GM12892 (cell line): ENCODE measurements at regions not wholly inside any gene's neighbourhood (a gene's known extent, or its start where the extent isn't known, plus 50 kb on each side); places are given as distances from the start of the nearest gene placed in this dataset.

ENCODE experiments used
- DNase-seq: peaks from one replicate; pipeline ENCODE4 v3.0.0; 2011; ENCODE audit not compliant: insufficient read length
- FAIRE-seq: peaks from 2 replicates; lab custom pipeline; 2011; peaks lifted over from hg19 to GRCh38; lab: Jason Lieb, UNC
- POLR2A ChIP-seq: IDR thresholded peaks from 2 replicates; pipeline ENCODE4 v1.6.1; 2011; ENCODE audit warnings: low read depth, low read length, control low read depth
- POLR2AphosphoS5 ChIP-seq: IDR thresholded peaks from 2 replicates; pipeline ENCODE4 v1.6.1; 2011; ENCODE audit warnings: low read depth, low read length, control low read depth
- TAF1 ChIP-seq: IDR thresholded peaks from 2 replicates; pipeline ENCODE4 v1.6.1; 2011; ENCODE audit warnings: low read depth, mild to moderate bottlenecking, control low read depth, low read length, borderline replicate concordance

- TF ChIP-seq TAF1 (no peak), POLR2AphosphoS5 (no peak), POLR2A (no peak)
- DNase-seq (no peak), FAIRE-seq (no peak)
These were observed 172.7 kb downstream of the MYCN start for GRCh38 chr2:16112972-16113560.

GRCh38 chr2:16112251-16112971, 172.1 kb downstream of the MYCN start:
- FAIRE-seq (no peak), DNase-seq (no peak)
- no peak for TF ChIP-seq TAF1
- no peak for TF ChIP-seq POLR2AphosphoS5
- no peak for TF ChIP-seq POLR2A

- DNase-seq (no peak), FAIRE-seq (no peak)
- TF ChIP-seq TAF1: no peak
- TF ChIP-seq POLR2AphosphoS5: no peak
- TF ChIP-seq POLR2A: no peak
These were observed 171.5 kb downstream of the MYCN start for GRCh38 chr2:16111838-16112210.

- DNase-seq (no peak), FAIRE-seq (no peak)
- TF ChIP-seq POLR2AphosphoS5: no peak
- no peak for TF ChIP-seq POLR2A
These were observed 169.5 kb downstream of the MYCN start for GRCh38 chr2:16109821-16110310.

- no peak for DNase-seq
- FAIRE-seq: no peak
These were observed 169.0 kb downstream of the MYCN start for GRCh38 chr2:16109368-16109820.

GRCh38 chr2:16107246-16107645, 166.9 kb downstream of the MYCN start:
- TF ChIP-seq TAF1 (no peak), POLR2AphosphoS5 (no peak), POLR2A (no peak)
- FAIRE-seq (no peak), DNase-seq (no peak)

More at GRCh38 chr2:16109368-16109820, 169.0 kb downstream of the MYCN start:
- TF ChIP-seq TAF1 (no peak), POLR2AphosphoS5 (no peak), POLR2A (no peak)

GRCh38 chr2:16106619-16107018, 166.3 kb downstream of the MYCN start:
- no peak for TF ChIP-seq POLR2AphosphoS5
- no peak for TF ChIP-seq POLR2A
- TF ChIP-seq TAF1: no peak
- no peak for DNase-seq
- FAIRE-seq: no peak

GRCh38 chr2:16105669-16106281, 165.4 kb downstream of the MYCN start:
- TF ChIP-seq POLR2AphosphoS5: no peak
- no peak for TF ChIP-seq TAF1
- no peak for TF ChIP-seq POLR2A
- FAIRE-seq: no peak
- no peak for DNase-seq

- TF ChIP-seq TAF1 (no peak), POLR2A (no peak), POLR2AphosphoS5 (no peak)
- FAIRE-seq (no peak), DNase-seq (no peak)
These were observed 164.8 kb downstream of the MYCN start for GRCh38 chr2:16104949-16105668.

GRCh38 chr2:16104315-16104948, 164.1 kb downstream of the MYCN start:
- TF ChIP-seq POLR2AphosphoS5 (no peak), TAF1 (no peak), POLR2A (no peak)
- DNase-seq (no peak), FAIRE-seq (no peak)
